GM12874 (cell line): ENCODE measurements at regions not wholly inside any gene's neighbourhood (a gene's known extent, or its start where the extent isn't known, plus 50 kb on each side); places are given as distances from the start of the nearest gene placed in this dataset.

Experiments used
- CTCF ChIP-seq: IDR thresholded peaks from 2 replicates; pipeline ENCODE4 v1.5.1; 2011; ENCODE audit warnings: low read depth, mild to moderate bottlenecking, control low read depth, low read length, moderate library complexity; ENCODE audit not compliant: insufficient read depth

- no peak for TF ChIP-seq CTCF
These were observed 187.4 kb upstream of the MGMT start for GRCh38 chr10:129279446-129280154.

GRCh38 chr10:129280155-129280502 lies 186.9 kb upstream of the MGMT start:
- TF ChIP-seq CTCF = no peak

- no peak for TF ChIP-seq CTCF
These were observed 186.0 kb upstream of the MGMT start for GRCh38 chr10:129280908-129281586.

- TF ChIP-seq CTCF = no peak
These were observed 181.6 kb upstream of the MGMT start for GRCh38 chr10:129285459-129285858.

- no peak for TF ChIP-seq CTCF
These were observed 177.9 kb upstream of the MGMT start for GRCh38 chr10:129288999-129289584.

- no peak for TF ChIP-seq CTCF
These were observed 172.9 kb upstream of the MGMT start for GRCh38 chr10:129293991-129294700.

- TF ChIP-seq CTCF = no peak
These were observed 172.1 kb upstream of the MGMT start for GRCh38 chr10:129294944-129295343.
